SK-N-SH (cell line): ENCODE measurements at regions not wholly inside any gene's neighbourhood (a gene's known extent, or its start where the extent isn't known, plus 50 kb on each side); places are given as distances from the start of the nearest gene placed in this dataset.
A peak's percentile ranks its signal among the peaks of the same experiment; 100 is the strongest.

Experiments
- CTCF ChIA-PET: fragments of 300-600, 350-600 bp; formaldehyde crosslinking; extraction: SDS; loops from one replicate; lab custom pipeline; 2021; lab: Yijun Ruan, JAX
- POLR2A ChIA-PET: fragments of 350-600 bp; sonication (Branson Sonifier 250); formaldehyde crosslinking; extraction: SDS; loops from one replicate; lab custom pipeline; 2020; ENCODE audit warnings: antibody characterized with exemption, inconsistent platforms; lab: Yijun Ruan, JAX
- DNase-seq: peaks from one replicate; pipeline ENCODE4 v3.0.0; 2012
- H2AFZ ChIP-seq: fragments of 200-600 bp; sonication (generic); 2 replicates; pipeline ENCODE4 v1.8.1; 2016; ENCODE audit warnings: antibody characterized with exemption, mild to moderate bottlenecking, low read depth
- H3F3A ChIP-seq: fragments of 200-600 bp; sonication (generic); replicated peaks from 2 replicates; pipeline ENCODE3; 2016; ENCODE audit warnings: antibody characterized with exemption, mild to moderate bottlenecking; ENCODE audit not compliant: insufficient read depth
- H3K27ac ChIP-seq, 2 experiments: fragments of 200-500 bp in 1 of 2; fragments of 200-600 bp in 1 of 2; sonication (Bioruptor generic) in 1 of 2; sonication (generic), shearing (Covaris generic) in 1 of 2; 2 replicates each; pipeline versions ENCODE4 v1.5.1 to v1.6.1; 2014 to 2016; ENCODE audit warnings: low read depth in 2 of 2, inconsistent platforms in 1 of 2, low read length in 1 of 2, mild to moderate bottlenecking in 1 of 2, mixed read lengths in 1 of 2
- H3K27me3 ChIP-seq: fragments of 200-600 bp; sonication (generic), shearing (Covaris generic); 2 replicates; pipeline ENCODE4 v1.6.1; 2016; ENCODE audit warnings: mixed run types; ENCODE audit not compliant: insufficient read depth
- H3K36me3 ChIP-seq, 2 experiments: fragments of 200-500 bp in 1 of 2; fragments of 200-600 bp in 1 of 2; sonication (Bioruptor generic) in 1 of 2; sonication (generic) in 1 of 2; replicated peaks in 1 of 2; 2 replicates each; pipeline versions ENCODE3 to v1.5.1; 2014 to 2016; ENCODE audit warnings: low read length in 1 of 2, mild to moderate bottlenecking in 1 of 2; ENCODE audit not compliant: insufficient read depth in 2 of 2, control insufficient read depth in 1 of 2
- H3K4me1 ChIP-seq, 2 experiments: fragments of 200-500 bp in 1 of 2; fragments of 200-600 bp in 1 of 2; sonication (Bioruptor generic) in 1 of 2; sonication (generic), shearing (Covaris generic) in 1 of 2; 2 replicates each; pipeline versions ENCODE4 v1.5.1 to v1.6.1; 2014 to 2016; ENCODE audit warnings: low read depth in 1 of 2, low read length in 1 of 2, mixed run types in 1 of 2; ENCODE audit not compliant: insufficient read depth in 2 of 2, control insufficient read depth in 1 of 2
- H3K4me2 ChIP-seq: fragments of 200-600 bp; sonication (generic), shearing (Covaris generic); 2 replicates; pipeline ENCODE4 v1.6.1; 2017; ENCODE audit warnings: mixed run types
- H3K4me3 ChIP-seq, 2 experiments: fragments of 200-500 bp in 1 of 2; fragments of 200-600 bp in 1 of 2; sonication (Bioruptor generic) in 1 of 2; sonication (generic), shearing (Covaris generic) in 1 of 2; 2 replicates each; pipeline versions ENCODE4 v1.5.1 to v1.8.1; 2014 to 2016; ENCODE audit warnings: low read depth in 2 of 2, inconsistent platforms in 1 of 2, low read length in 1 of 2, mild to moderate bottlenecking in 1 of 2, mixed read lengths in 1 of 2, moderate library complexity in 1 of 2
- H3K79me2 ChIP-seq: fragments of 200-600 bp; sonication (generic); 2 replicates; pipeline ENCODE4 v1.8.1; 2017; ENCODE audit warnings: mild to moderate bottlenecking; ENCODE audit not compliant: insufficient read depth
- H3K9ac ChIP-seq: fragments of 200-600 bp; sonication (generic); 2 replicates; pipeline ENCODE4 v1.6.1; 2017; ENCODE audit warnings: mixed run types
- H3K9me2 ChIP-seq: fragments of 200-600 bp; sonication (generic); 2 replicates; pipeline ENCODE4 v1.6.1; 2017; ENCODE audit warnings: mixed run types
- H3K9me3 ChIP-seq: fragments of 200-600 bp; sonication (generic); 2 replicates; pipeline ENCODE4 v1.6.1; 2017; ENCODE audit warnings: mixed run types, mild to moderate bottlenecking, moderate library complexity
- H4K20me1 ChIP-seq: fragments of 200-600 bp; sonication (generic); 2 replicates; pipeline ENCODE4 v1.6.1; 2017; ENCODE audit warnings: mild to moderate bottlenecking, mixed run types; ENCODE audit not compliant: insufficient read depth
- EP300 ChIP-seq, 2 experiments: IDR thresholded peaks; 2 replicates each; pipeline versions ENCODE4 v1.4.0 to v1.6.1; 2012; ENCODE audit warnings: borderline replicate concordance in 1 of 2, low read depth in 1 of 2, low read length in 1 of 2
- FOSL2 ChIP-seq: IDR thresholded peaks from 2 replicates; pipeline ENCODE4 v1.4.0; 2012; ENCODE audit warnings: low read depth, mild to moderate bottlenecking, moderate library complexity, borderline replicate concordance
- FOXJ3 ChIP-seq: sonication (generic); formaldehyde crosslinking; IDR thresholded peaks from 2 replicates; pipeline ENCODE4 v1.5.1; 2020; ENCODE audit warnings: mild to moderate bottlenecking, missing genetic modification reagents
- FOXM1 ChIP-seq: IDR thresholded peaks from 2 replicates; pipeline ENCODE4 v1.4.0; 2012; ENCODE audit warnings: low read depth, mild to moderate bottlenecking
- GABPA ChIP-seq: IDR thresholded peaks from 2 replicates; pipeline ENCODE4 v1.4.0; 2012; ENCODE audit warnings: low read depth, mild to moderate bottlenecking
- JUND ChIP-seq: IDR thresholded peaks from 2 replicates; pipeline ENCODE4 v1.4.0; 2012
- PBX3 ChIP-seq: IDR thresholded peaks from 2 replicates; pipeline ENCODE4; 2012
- RCOR1 ChIP-seq: fragments of 150-350 bp; IDR thresholded peaks from 2 replicates; pipeline ENCODE4 v1.6.1; 2017; ENCODE audit warnings: antibody characterized with exemption, low read length
- RXRA ChIP-seq: IDR thresholded peaks from 2 replicates; pipeline ENCODE4 v1.4.0; 2012; ENCODE audit warnings: low read depth, mild to moderate bottlenecking, borderline replicate concordance
- SIN3A ChIP-seq: IDR thresholded peaks from 2 replicates; pipeline ENCODE4 v1.6.1; 2012; ENCODE audit warnings: low read depth, mild to moderate bottlenecking, low read length, moderate library complexity, borderline replicate concordance
- TCF12 ChIP-seq: IDR thresholded peaks from 2 replicates; pipeline ENCODE4 v1.4.0; 2012
- USF2 ChIP-seq: fragments of 150-350 bp; IDR thresholded peaks from 2 replicates; pipeline ENCODE4 v1.6.1; 2017; ENCODE audit warnings: antibody characterized with exemption, low read length, low read depth, borderline replicate concordance
- WGBS: methylation state at CpG from one replicate; pipeline ENCODE4 v1.1.6; 2017; ENCODE audit warnings: low lambda C conversion rate; 5-methylcytosine and 5-hydroxymethylcytosine counted together
- TF ChIP-seq, protein P1 (sequence below): fragments of 200-600 bp; sonication (generic); IDR thresholded peaks from 2 replicates; pipeline ENCODE4 v1.6.1; 2017; ENCODE audit warnings: antibody characterized with exemption, mild to moderate bottlenecking, moderate library complexity
- TF ChIP-seq, protein P2 (sequence below): IDR thresholded peaks from 2 replicates; pipeline ENCODE4 v1.4.0; 2012; ENCODE audit warnings: low read depth, borderline replicate concordance

- TF ChIP-seq, protein P1, sequence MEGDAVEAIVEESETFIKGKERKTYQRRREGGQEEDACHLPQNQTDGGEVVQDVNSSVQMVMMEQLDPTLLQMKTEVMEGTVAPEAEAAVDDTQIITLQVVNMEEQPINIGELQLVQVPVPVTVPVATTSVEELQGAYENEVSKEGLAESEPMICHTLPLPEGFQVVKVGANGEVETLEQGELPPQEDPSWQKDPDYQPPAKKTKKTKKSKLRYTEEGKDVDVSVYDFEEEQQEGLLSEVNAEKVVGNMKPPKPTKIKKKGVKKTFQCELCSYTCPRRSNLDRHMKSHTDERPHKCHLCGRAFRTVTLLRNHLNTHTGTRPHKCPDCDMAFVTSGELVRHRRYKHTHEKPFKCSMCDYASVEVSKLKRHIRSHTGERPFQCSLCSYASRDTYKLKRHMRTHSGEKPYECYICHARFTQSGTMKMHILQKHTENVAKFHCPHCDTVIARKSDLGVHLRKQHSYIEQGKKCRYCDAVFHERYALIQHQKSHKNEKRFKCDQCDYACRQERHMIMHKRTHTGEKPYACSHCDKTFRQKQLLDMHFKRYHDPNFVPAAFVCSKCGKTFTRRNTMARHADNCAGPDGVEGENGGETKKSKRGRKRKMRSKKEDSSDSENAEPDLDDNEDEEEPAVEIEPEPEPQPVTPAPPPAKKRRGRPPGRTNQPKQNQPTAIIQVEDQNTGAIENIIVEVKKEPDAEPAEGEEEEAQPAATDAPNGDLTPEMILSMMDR = no peak
- TF ChIP-seq EP300 (IDR thresholded peaks at IDR 0.05; ENCODE audit: borderline replicate concordance in 1 of 2, low read depth in 1 of 2, low read length in 1 of 2) = peak; percentile 75 to 99
- TF ChIP-seq SIN3A = no peak
- peak; percentile 97 for TF ChIP-seq PBX3
- TF ChIP-seq FOXJ3 = no peak
- TF ChIP-seq GABPA = no peak
- peak; percentile 99 for TF ChIP-seq FOXM1
- no peak for TF ChIP-seq RCOR1
These were observed 537.6 kb upstream of the SETBP1 start (continued) for GRCh38 chr18:44143072-44143471.

GRCh38 chr18:44149706-44150105 is 531.0 kb upstream of the SETBP1 start:
- Histone ChIP-seq H3F3A (no peaks in the 10 kb centered on the region), H3K36me3 (no peaks in the 10 kb centered on the region), H4K20me1 (no peaks in the 10 kb centered on the region), H3K4me2 (peak overlapping the region; percentile 12; the same call in 1 of the 2 replicates), H3K4me1 (peaks cover 0 to 8% of the 10 kb centered on the region in 2 experiments; a peak in 2 of 4 replicates), H3K27ac (peak overlapping the region in 1 of 2 experiments; percentile 65; a peak in 2 of 4 replicates), H3K9me2 (no peaks in the 10 kb centered on the region), H3K79me2 (no peaks in the 10 kb centered on the region), H2AFZ (no peak overlapping the region), H3K4me3 (no peak overlapping the region), H3K9ac (no peak overlapping the region), H3K27me3 (no peaks in the 10 kb centered on the region), H3K9me3 (no peaks in the 10 kb centered on the region)
- TF ChIP-seq, protein P2, sequence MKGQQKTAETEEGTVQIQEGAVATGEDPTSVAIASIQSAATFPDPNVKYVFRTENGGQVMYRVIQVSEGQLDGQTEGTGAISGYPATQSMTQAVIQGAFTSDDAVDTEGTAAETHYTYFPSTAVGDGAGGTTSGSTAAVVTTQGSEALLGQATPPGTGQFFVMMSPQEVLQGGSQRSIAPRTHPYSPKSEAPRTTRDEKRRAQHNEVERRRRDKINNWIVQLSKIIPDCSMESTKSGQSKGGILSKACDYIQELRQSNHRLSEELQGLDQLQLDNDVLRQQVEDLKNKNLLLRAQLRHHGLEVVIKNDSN = no peak
- peak; percentile 62 for TF ChIP-seq PBX3
- TF ChIP-seq, protein P1 = no peak
- peak; percentile 78; the same call in 1 of the 2 replicates for TF ChIP-seq RXRA
- no peak for TF ChIP-seq USF2
- TF ChIP-seq TCF12 = peak; percentile 62
- TF ChIP-seq FOSL2 = peak; percentile 74; the same call in 1 of the 2 replicates
- TF ChIP-seq EP300 (IDR thresholded peaks at IDR 0.05; ENCODE audit: borderline replicate concordance in 1 of 2, low read depth in 1 of 2, low read length in 1 of 2) = peak in 1 of 2 experiments; percentile 52; a peak in 1 of 4 replicates
- peak; percentile 63 for TF ChIP-seq JUND
- CTCF ChIA-PET = interaction anchor here (1.1 kb wide), 2 partner anchors 30 to 529 kb away, joined by 3 to 4 read pairs; no protein-coding TSS in a partner anchor
- DNase-seq = no peak
- 35% methylated on average over 1 of the region's 1 CpG for WGBS
- POLR2A ChIA-PET = no interaction called here
